IPS-15b (cell line): ENCODE measurements at regions not wholly inside any gene's neighbourhood (a gene's known extent, or its start where the extent isn't known, plus 50 kb on each side); places are given as distances from the start of the nearest gene placed in this dataset.

Experiments used
- H3K27me3 ChIP-seq: one replicate; pipeline ENCODE4 v1.6.1; 2013; ENCODE audit warnings: low read length; ENCODE audit not compliant: control insufficient read depth, insufficient read depth
- H3K36me3 ChIP-seq: one replicate; pipeline ENCODE4 v1.6.1; 2013; ENCODE audit warnings: low read length; ENCODE audit not compliant: control insufficient read depth, insufficient read depth
- H3K4me1 ChIP-seq: one replicate; pipeline ENCODE4 v1.6.1; 2013; ENCODE audit warnings: mild to moderate bottlenecking, low read length; ENCODE audit not compliant: control insufficient read depth, insufficient read depth
- H3K4me3 ChIP-seq: one replicate; pipeline ENCODE4 v1.5.1; 2013; ENCODE audit warnings: low read depth, low read length
- H3K9ac ChIP-seq: one replicate; pipeline ENCODE4 v1.6.1; 2013; ENCODE audit warnings: low read depth, mild to moderate bottlenecking, low read length
- H3K9me3 ChIP-seq: one replicate; pipeline ENCODE4 v1.6.1; 2013; ENCODE audit warnings: mild to moderate bottlenecking, low read length; ENCODE audit not compliant: control insufficient read depth, insufficient read depth

DNA sequence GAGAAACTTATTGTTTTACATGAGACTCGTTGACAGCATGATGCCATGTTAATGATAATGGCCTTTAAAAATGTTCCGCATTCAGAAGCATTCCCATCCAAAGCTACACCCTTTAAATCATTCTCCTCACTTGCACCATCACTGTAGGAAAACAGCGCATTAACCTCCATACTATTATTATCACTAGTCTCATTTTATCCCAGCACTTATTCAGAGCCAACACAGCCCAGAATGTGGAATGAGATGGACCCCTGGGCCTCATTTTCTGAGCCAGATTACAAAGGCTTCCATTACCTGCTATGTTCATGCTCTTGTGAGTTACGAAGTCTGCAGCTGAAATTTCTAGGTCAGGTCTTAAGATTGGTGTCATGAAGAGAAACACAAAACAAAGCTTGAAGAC, 159.4 kb downstream of the HS3ST3A1 start:
- peaks cover 6% of the 10 kb centered on the region for H3K4me1 ChIP-seq
- no peak overlapping the region for H3K4me3 ChIP-seq
- no peak overlapping the region for H3K9ac ChIP-seq
- H3K9me3 ChIP-seq = no peaks in the 10 kb centered on the region
- H3K36me3 ChIP-seq = no peaks in the 10 kb centered on the region
- no peaks in the 10 kb centered on the region for H3K27me3 ChIP-seq

DNA sequence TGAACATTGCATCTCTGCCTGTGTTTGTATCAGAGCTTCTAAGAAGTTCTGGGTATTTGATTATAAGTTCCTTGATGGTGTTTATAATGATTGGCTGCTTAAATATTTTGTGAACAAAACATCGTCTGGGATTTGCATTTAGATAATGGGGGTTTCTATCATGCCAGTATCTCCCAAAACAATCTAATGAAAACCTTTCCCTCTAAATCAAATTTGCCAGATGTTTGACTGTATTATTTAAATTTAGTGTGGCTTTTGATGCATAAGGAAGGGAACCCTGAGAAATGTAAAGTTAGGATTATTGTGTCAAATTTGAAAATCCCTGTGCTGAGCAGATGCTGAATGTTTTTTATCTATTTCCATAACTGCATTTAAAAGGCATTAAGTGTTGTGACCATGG, 159.9 kb downstream of the HS3ST3A1 start:
- Histone ChIP-seq H3K4me3 (no peak overlapping the region), H3K9ac (no peak overlapping the region), H3K27me3 (no peaks in the 10 kb centered on the region)

DNA sequence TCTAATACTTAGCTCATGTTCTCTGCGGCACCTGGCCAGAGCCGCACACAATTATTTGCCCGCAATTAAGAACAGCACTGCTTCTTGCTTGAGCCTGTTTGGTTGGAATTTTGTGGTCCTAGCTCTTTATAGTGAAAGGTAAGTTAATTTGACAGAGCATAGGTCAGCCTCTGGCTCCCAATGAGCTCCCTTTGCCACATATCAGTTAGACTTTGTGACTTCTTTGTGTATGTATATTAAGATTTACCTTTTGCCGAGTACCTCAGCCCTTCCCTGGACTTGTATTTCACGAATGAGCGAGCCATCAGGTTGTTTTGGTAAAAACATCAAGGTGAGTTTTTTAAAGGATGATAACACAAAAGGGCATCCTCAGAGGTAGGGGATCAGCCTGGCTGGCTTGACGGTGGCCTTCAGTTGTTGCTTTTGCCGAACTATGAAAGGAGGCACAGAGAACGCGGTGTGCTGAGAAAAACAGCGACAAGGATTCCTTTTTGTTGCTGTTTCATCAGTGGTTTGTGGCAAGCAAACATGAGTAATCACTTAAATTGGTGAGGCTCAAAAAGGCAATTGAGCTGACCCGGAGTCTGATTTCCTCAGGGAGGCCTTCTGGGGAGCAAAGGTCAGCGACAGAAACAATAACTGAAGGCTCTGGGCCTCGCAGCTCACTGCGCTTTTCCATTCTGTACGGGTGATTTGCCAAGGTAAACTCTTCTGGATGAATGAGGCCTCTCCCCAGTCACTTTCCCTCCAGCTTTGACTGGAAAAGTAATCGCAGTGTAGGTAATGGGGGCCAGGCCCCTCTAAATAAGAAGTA, 163.6 kb downstream of the HS3ST3A1 start:
- Histone ChIP-seq H3K4me1 (peaks cover 6% of the 10 kb centered on the region), H3K36me3 (no peaks in the 10 kb centered on the region), H3K9ac (peak overlapping the region; percentile 8)

More for the DNA sequence above, 159.9 kb downstream of the HS3ST3A1 start:
- Histone ChIP-seq H3K36me3 (no peaks in the 10 kb centered on the region), H3K4me1 (peaks cover 6% of the 10 kb centered on the region), H3K9me3 (no peaks in the 10 kb centered on the region)

DNA sequence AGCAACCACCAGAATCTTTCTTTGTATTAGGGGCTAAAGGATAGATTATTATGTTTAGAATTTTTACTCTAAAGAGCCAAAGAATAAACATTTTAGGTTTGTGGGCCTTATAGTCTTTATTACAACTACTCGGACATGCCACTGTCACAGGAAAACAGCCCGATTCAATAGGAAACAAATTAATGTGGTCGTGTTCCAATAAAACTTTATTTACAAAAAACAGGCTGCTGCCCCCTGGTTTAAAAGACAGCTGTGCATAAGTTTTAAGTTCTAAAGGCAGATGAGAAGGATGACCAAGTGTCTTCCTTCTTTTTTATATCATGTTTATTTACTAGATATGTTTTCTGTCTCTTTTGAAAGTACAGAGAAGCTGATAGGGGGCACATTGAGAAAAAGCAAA, 166.5 kb downstream of the HS3ST3A1 start:
- Histone ChIP-seq H3K9ac (no peak overlapping the region), H3K9me3 (no peaks in the 10 kb centered on the region), H3K4me1 (no peaks in the 10 kb centered on the region)

More for the DNA sequence above, 163.6 kb downstream of the HS3ST3A1 start:
- H3K27me3 ChIP-seq = no peaks in the 10 kb centered on the region
- H3K9me3 ChIP-seq = no peaks in the 10 kb centered on the region
- no peak overlapping the region for H3K4me3 ChIP-seq

DNA sequence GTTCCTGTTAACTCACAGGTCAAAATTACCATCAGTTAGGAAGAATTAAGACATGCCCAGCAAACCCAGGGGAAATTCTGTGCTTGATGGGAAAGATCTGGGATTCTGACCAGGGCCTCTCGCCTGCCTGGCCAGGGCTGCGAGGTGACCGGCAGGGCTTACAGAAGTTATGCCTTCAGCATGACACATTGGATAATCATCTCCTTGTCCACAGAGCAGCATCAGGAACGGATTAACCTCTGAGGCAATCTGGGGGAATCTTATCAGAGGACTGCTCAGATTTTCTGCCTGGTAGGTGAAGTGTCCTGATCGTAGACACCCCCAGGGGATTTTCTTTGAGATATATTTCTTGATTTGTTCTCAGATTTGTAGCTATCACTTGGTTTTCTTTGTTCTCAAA, 172.5 kb downstream of the HS3ST3A1 start:
- H3K36me3 ChIP-seq = no peaks in the 10 kb centered on the region
- no peaks in the 10 kb centered on the region for H3K27me3 ChIP-seq
- no peak overlapping the region for H3K9ac ChIP-seq
- no peaks in the 10 kb centered on the region for H3K4me1 ChIP-seq
- no peaks in the 10 kb centered on the region for H3K9me3 ChIP-seq
- no peak overlapping the region for H3K4me3 ChIP-seq

More for the DNA sequence above, 166.5 kb downstream of the HS3ST3A1 start:
- no peak overlapping the region for H3K4me3 ChIP-seq
- no peaks in the 10 kb centered on the region for H3K27me3 ChIP-seq
- H3K36me3 ChIP-seq = no peaks in the 10 kb centered on the region

DNA sequence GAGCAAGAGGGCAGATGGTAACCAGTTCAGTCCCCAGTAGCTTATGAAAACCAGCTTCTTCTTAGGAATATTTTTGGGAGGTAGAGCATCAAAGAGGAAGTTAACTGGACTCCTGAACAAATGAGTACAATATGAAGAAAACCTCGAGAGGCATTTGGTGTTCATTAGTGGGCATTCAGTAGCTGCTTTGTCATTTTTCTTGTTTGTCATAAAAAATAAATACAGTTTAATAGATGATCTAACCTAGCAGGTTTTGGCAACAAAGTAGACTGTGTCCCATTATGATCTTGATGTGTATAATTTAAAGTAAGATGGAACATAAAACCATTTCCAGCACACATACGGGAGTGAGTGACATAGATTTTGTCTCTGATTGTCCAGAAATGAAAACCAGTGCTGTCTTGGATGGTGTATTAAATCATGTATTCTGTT, 173.1 kb downstream of the HS3ST3A1 start:
- no peaks in the 10 kb centered on the region for H3K4me1 ChIP-seq
- H3K4me3 ChIP-seq = no peak overlapping the region
- no peaks in the 10 kb centered on the region for H3K9me3 ChIP-seq
- no peaks in the 10 kb centered on the region for H3K27me3 ChIP-seq
- no peak overlapping the region for H3K9ac ChIP-seq
- no peaks in the 10 kb centered on the region for H3K36me3 ChIP-seq

DNA sequence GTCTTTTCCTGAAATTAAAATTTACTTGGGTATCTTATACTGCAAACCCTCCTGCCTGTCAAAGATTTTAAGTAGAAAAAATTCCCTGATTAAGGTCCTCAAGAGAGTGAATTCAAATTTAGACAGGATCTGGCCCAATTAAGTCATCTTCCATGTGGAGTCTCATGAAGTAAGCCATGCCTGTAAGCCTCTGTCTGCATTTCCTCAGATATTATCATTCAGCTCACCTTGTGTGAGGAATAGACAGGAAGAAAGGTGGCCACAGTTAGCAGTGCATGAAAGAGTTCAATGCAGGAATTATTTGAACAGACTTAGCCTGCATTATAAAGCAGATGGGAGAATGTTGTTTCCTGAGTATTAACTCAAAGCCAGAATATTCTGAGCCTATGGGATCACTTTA, 174.7 kb downstream of the HS3ST3A1 start:
- no peaks in the 10 kb centered on the region for H3K27me3 ChIP-seq
- no peaks in the 10 kb centered on the region for H3K36me3 ChIP-seq
- H3K9me3 ChIP-seq = no peaks in the 10 kb centered on the region
- no peaks in the 10 kb centered on the region for H3K4me1 ChIP-seq
- no peak overlapping the region for H3K9ac ChIP-seq
- no peak overlapping the region for H3K4me3 ChIP-seq

DNA sequence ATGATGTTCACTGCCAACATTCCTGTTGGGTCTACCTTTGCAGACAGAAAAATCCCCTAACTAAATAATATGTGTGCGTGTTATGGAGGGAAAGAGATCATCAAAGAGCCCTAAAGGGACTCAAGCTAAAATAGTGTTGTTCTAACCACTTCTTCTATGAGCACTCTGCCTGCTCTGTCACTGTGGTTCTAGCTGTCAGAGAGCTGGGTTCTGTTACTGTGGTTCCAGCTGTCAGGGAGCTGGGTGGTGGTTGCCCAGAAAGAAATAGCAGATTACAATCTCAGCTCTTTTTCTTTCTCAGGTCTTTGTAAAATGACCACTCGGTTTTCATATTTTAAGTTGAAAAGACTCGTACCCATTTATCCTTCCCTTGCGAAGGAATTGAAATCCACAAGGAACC, 176.3 kb downstream of the HS3ST3A1 start:
- no peak overlapping the region for H3K4me3 ChIP-seq
- H3K36me3 ChIP-seq = no peaks in the 10 kb centered on the region
- no peaks in the 10 kb centered on the region for H3K27me3 ChIP-seq
- no peak overlapping the region for H3K9ac ChIP-seq
- H3K9me3 ChIP-seq = no peaks in the 10 kb centered on the region
- no peaks in the 10 kb centered on the region for H3K4me1 ChIP-seq

DNA sequence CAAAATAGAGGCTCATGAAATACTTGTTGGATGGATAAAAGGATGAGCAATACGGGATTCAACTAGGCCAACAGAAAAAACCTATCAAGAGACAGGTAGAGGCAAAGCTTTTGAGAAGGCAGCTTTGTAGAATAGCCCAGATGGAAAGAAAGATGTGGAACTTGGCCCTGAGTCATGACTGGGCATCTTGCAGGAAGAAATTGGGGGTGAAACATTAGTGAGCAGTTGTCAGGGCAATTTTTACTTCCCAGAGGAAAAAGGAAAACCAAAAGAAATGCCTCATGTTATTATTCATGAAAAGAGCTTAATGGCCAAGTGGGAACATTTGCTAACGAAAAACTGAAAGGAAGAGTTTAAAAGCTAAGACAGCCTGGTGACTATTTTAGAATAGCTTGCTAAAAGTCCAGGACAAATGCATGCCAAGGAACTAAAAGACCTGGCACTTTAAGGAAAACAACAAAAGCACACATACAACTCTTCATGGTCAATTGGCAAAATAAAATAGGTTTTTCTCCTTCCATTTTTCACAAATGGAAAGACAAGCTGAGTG, 180.1 kb downstream of the HS3ST3A1 start:
- Histone ChIP-seq H3K9ac (no peak overlapping the region), H3K4me3 (no peak overlapping the region), H3K4me1 (no peaks in the 10 kb centered on the region), H3K27me3 (no peaks in the 10 kb centered on the region), H3K36me3 (no peaks in the 10 kb centered on the region), H3K9me3 (no peaks in the 10 kb centered on the region)

DNA sequence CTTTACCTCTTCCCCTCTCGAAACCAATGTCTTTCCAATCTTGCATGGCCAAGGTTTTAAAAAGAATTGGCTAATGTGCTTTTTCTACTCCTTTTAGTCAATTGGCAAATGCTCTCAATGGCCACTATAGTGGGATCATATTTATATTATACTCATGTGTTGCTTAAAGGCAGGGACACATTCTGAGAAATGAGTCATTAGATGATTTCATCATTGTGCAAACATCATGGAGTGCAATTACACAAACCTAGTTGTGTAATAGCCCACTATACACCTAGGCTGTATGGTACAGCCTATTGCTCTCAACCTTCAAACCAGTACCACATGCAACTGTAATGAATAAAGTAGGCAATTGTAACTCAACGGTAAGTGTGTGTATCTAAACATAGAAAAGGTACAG, 180.9 kb downstream of the HS3ST3A1 start:
- Histone ChIP-seq H3K36me3 (no peaks in the 10 kb centered on the region), H3K4me1 (no peaks in the 10 kb centered on the region), H3K9me3 (no peaks in the 10 kb centered on the region), H3K9ac (no peak overlapping the region), H3K27me3 (no peaks in the 10 kb centered on the region), H3K4me3 (no peak overlapping the region)

DNA sequence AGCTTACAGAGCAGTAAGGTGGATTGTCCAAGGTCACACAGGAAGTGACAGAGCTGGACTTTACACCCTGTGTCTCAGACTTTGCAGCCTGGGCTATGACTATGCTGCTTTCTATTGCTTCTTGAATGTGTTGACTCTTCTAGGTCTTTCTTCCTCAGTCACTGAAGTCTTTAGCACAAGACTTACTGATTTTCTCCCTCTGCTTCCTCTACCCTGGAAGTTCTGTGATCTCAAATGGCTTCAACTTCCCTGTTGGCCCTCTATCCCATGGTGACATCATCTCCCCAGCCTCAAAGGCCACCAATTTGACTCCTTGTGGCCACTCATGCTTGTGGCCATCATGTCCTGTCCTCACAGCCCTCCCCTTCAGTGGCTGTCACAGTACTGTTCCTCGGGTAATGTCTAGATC, 181.3 kb downstream of the HS3ST3A1 start:
- H3K4me1 ChIP-seq = no peaks in the 10 kb centered on the region
- no peaks in the 10 kb centered on the region for H3K27me3 ChIP-seq
- no peak overlapping the region for H3K9ac ChIP-seq
- H3K36me3 ChIP-seq = no peaks in the 10 kb centered on the region
- H3K4me3 ChIP-seq = no peak overlapping the region
- H3K9me3 ChIP-seq = no peaks in the 10 kb centered on the region

DNA sequence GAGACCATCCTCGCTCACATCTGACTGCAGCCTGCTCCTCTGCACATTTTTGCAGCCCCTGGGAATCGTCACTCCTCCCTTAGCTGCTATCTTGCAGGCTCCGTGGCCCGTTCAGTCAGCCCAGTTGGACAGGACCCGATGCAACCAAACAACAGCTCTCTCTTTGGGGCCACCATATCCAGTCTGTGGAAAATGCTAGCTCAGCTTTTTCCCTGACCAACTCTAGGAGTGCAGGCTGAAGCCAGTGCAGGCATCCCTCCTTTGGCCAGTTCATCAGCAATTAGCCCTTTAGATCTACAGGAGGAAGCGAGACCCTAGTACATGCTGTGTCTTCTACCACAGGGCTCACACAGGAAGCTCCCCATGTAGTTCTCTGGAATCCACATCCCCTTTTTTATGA, 182.1 kb downstream of the HS3ST3A1 start:
- H3K9ac ChIP-seq = no peak overlapping the region
- H3K4me1 ChIP-seq = no peaks in the 10 kb centered on the region
- H3K27me3 ChIP-seq = no peaks in the 10 kb centered on the region
- H3K4me3 ChIP-seq = no peak overlapping the region
- no peaks in the 10 kb centered on the region for H3K36me3 ChIP-seq
- no peaks in the 10 kb centered on the region for H3K9me3 ChIP-seq
